IMR-90 (cell line): ENCODE measurements at regions not wholly inside any gene's neighbourhood (a gene's known extent, or its start where the extent isn't known, plus 50 kb on each side); places are given as distances from the start of the nearest gene placed in this dataset.

Source experiments
- CEBPB ChIP-seq: IDR thresholded peaks from 2 replicates; pipeline ENCODE4 v1.6.1; 2012; ENCODE audit warnings: low read depth, low read length, improper control_type of control experiment
- CTCF ChIP-seq: conservative IDR thresholded peaks from 2 replicates; pipeline ENCODE4 v1.5.1; 2012; ENCODE audit warnings: mild to moderate bottlenecking, low read depth, low read length, improper control_type of control experiment
- POLR2A ChIP-seq: IDR thresholded peaks from 2 replicates; pipeline ENCODE4 v1.6.1; 2012; ENCODE audit warnings: mild to moderate bottlenecking, low read depth, low read length
- RCOR1 ChIP-seq: IDR thresholded peaks from 2 replicates; pipeline ENCODE4 v1.6.1; 2012; ENCODE audit warnings: mild to moderate bottlenecking, low read length, improper control_type of control experiment; ENCODE audit not compliant: insufficient replicate concordance
- RFX5 ChIP-seq: IDR thresholded peaks from 2 replicates; pipeline ENCODE4 v1.8.0; 2012; ENCODE audit warnings: low read depth, mild to moderate bottlenecking, low read length, moderate library complexity
- SMC3 ChIP-seq: fragments of 150-350 bp; IDR thresholded peaks from 2 replicates; pipeline ENCODE4 v1.6.1; 2016; ENCODE audit warnings: low read depth, mild to moderate bottlenecking, antibody characterized with exemption, low read length, moderate library complexity
- USF2 ChIP-seq: fragments of 150-350 bp; IDR thresholded peaks from 2 replicates; pipeline ENCODE4 v1.6.1; 2017; ENCODE audit warnings: mild to moderate bottlenecking, antibody characterized with exemption, low read length, low read depth

GRCh38 chr5:172577267-172577909, 63.7 kb upstream of the NEURL1B start:
- TF ChIP-seq RFX5: no peak
- TF ChIP-seq USF2: no peak
- no peak for TF ChIP-seq CTCF
- no peak for TF ChIP-seq RCOR1
- no peak for TF ChIP-seq POLR2A
- no peak for TF ChIP-seq CEBPB
- TF ChIP-seq SMC3: no peak
